ENCODE measurements at regions not wholly inside any gene's neighbourhood (a gene's known extent, or its start where the extent isn't known, plus 50 kb on each side); places are given as distances from the start of the nearest gene placed in this dataset.

- no peak for DNase-seq
These were observed 61.8 kb upstream of the PTPRD start for GRCh38 chr9:10674586-10674985.

- no peak for DNase-seq
These were observed 65.2 kb upstream of the PTPRD start for GRCh38 chr9:10678010-10678409.

- DNase-seq, result peak in 1 of 3 donors; percentile 22
These were observed 66.0 kb upstream of the PTPRD start for GRCh38 chr9:10678790-10679189.

- no peak for DNase-seq
These were observed 74.1 kb upstream of the PTPRD start for GRCh38 chr9:10686943-10687342.

GRCh38 chr9:10690546-10690945, 77.7 kb upstream of the PTPRD start:
- no peak for DNase-seq

GRCh38 chr9:10697044-10697443, 84.2 kb upstream of the PTPRD start:
- no peak for DNase-seq

- DNase-seq, result peak in 1 of 3 donors; percentile 10
These were observed 87.5 kb upstream of the PTPRD start for GRCh38 chr9:10700291-10700690.

GRCh38 chr9:10700915-10701314, 88.1 kb upstream of the PTPRD start:
- no peak for DNase-seq

GRCh38 chr9:10701906-10702305, 89.1 kb upstream of the PTPRD start:
- DNase-seq, result no peak

- no peak for DNase-seq
These were observed 90.3 kb upstream of the PTPRD start for GRCh38 chr9:10703139-10703538.

GRCh38 chr9:10704720-10705119, 91.9 kb upstream of the PTPRD start:
- peak in 1 of 3 donors; percentile 19 for DNase-seq

- no peak for DNase-seq
These were observed 92.6 kb upstream of the PTPRD start for GRCh38 chr9:10705383-10705782.

GRCh38 chr9:10706788-10707187, 94.0 kb upstream of the PTPRD start:
- no peak for DNase-seq

- DNase-seq, result no peak
These were observed 108.5 kb upstream of the PTPRD start for GRCh38 chr9:10721301-10721700.

GRCh38 chr9:10729213-10729612, 116.4 kb upstream of the PTPRD start:
- no peak for DNase-seq

GRCh38 chr9:10744669-10745068, 131.9 kb upstream of the PTPRD start:
- no peak for DNase-seq

GRCh38 chr9:10753474-10753873, 140.7 kb upstream of the PTPRD start:
- no peak for DNase-seq

GRCh38 chr9:10764481-10764880, 151.7 kb upstream of the PTPRD start:
- DNase-seq, result no peak

- no peak for DNase-seq
These were observed 160.3 kb upstream of the PTPRD start for GRCh38 chr9:10773136-10773535.

GRCh38 chr9:10774051-10774450, 161.2 kb upstream of the PTPRD start:
- no peak for DNase-seq

- no peak for DNase-seq
These were observed 172.5 kb upstream of the PTPRD start for GRCh38 chr9:10785255-10785654.

- DNase-seq, result no peak
These were observed 180.5 kb upstream of the PTPRD start for GRCh38 chr9:10793306-10793705.

- no peak for DNase-seq
These were observed 191.7 kb upstream of the PTPRD start for GRCh38 chr9:10804486-10804885.

- DNase-seq, result no peak
These were observed 194.1 kb upstream of the PTPRD start for GRCh38 chr9:10806868-10807267.

- DNase-seq, result no peak
These were observed 205.4 kb upstream of the PTPRD start for GRCh38 chr9:10818206-10818605.

All from muscle of back (tissue), 3 donors.